ENCODE measurements at regions not wholly inside any gene's neighbourhood (a gene's known extent, or its start where the extent isn't known, plus 50 kb on each side); places are given as distances from the start of the nearest gene placed in this dataset.

DNA sequence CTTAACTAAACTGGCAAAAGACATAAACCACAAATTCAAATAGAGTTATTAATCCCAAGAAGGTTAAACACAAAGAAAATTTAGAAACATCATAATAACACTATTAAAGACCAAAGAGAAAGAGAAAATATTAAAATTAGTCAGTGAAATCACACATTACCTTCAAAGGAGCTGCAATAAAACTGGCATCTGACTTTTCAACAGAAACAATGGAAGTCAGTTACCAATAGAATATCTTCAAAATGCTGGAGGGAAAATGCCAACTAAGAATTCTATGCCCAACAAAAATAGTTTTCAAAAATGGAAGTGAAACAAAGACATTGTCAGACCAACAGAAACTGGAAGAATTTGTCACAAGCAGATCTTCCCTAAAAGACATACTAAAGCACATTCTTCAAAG is 68.7 kb upstream of the RNF7 start:
- no peaks in the 10 kb centered on the region for H3K4me1 Mint-ChIP-seq (ENCODE audit: low read depth)
- H3K27ac Mint-ChIP-seq: no peak overlapping the region
- peaks cover 3% of the 10 kb centered on the region for H3K36me3 Mint-ChIP-seq (ENCODE audit: low read depth)
- H3K4me3 Mint-ChIP-seq: no peak overlapping the region
- peaks cover 9% of the 10 kb centered on the region for H3K27me3 Mint-ChIP-seq
- peaks cover 11% of the 10 kb centered on the region for H3K9me3 Mint-ChIP-seq

DNA sequence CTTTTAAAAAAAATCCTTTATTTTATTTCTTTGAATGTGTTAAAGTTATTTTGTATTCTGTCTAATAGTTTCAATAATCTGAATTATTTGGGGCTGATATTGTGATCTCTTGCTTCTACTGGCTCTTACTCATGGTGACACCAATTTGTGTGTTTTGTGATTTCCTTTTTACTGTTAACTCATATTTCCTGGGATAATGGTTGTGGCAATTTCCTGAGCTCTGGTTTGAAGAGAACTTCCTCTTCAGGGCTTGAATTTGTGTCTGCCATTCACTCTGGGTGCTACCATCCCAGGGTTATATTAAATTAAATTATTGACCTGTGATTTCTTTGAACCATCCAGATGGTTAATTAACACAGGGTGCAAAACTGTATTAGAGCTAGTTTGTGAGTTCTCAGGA is 60.4 kb upstream of the RNF7 start:
- Mint-ChIP-seq H3K36me3 (ENCODE audit: low read depth) (no peaks in the 10 kb centered on the region), H3K27ac (no peak overlapping the region), H3K4me3 (no peak overlapping the region), H3K27me3 (peaks cover 11% of the 10 kb centered on the region), H3K4me1 (ENCODE audit: low read depth) (peaks cover 16% of the 10 kb centered on the region), H3K9me3 (peaks cover 7% of the 10 kb centered on the region)

GRCh38 chr3:141680620-141681389 is 57.3 kb upstream of the RNF7 start:
- Mint-ChIP-seq H3K9me3 (peaks cover 4% of the 10 kb centered on the region), H3K4me3 (no peak overlapping the region), H3K36me3 (ENCODE audit: low read depth) (no peaks in the 10 kb centered on the region), H3K4me1 (ENCODE audit: low read depth) (peaks cover 16% of the 10 kb centered on the region), H3K27me3 (peaks cover 3% of the 10 kb centered on the region), H3K27ac (no peak overlapping the region)

GRCh38 chr3:141681390-141681780 is 56.7 kb upstream of the RNF7 start:
- Mint-ChIP-seq H3K9me3 (peaks cover 4% of the 10 kb centered on the region), H3K27ac (no peak overlapping the region), H3K27me3 (peaks cover 2% of the 10 kb centered on the region), H3K4me3 (no peak overlapping the region), H3K4me1 (ENCODE audit: low read depth) (peaks cover 21% of the 10 kb centered on the region), H3K36me3 (ENCODE audit: low read depth) (no peaks in the 10 kb centered on the region)

DNA sequence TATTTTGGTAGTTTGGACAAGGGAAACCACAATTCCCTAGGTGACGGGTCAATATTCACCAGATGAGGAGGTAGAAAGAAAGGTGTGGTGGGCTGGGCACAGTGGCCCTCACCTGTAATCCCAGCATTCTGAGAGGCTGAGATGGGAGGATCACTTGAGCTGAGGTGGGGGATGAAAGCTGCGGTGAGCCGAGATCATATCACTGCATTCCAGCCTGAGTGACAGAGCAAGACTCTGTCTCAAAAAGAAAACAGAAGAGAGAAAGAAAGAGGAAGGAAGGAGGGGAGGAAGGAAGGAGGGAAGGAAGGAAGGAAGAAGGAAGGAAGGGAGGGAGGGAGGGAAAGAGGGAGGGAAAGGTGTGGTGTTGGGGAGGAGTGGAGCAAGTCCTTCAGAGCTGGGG is 56.1 kb upstream of the RNF7 start:
- H3K27me3 Mint-ChIP-seq: no peaks in the 10 kb centered on the region
- peaks cover 26% of the 10 kb centered on the region for H3K4me1 Mint-ChIP-seq (ENCODE audit: low read depth)
- no peaks in the 10 kb centered on the region for H3K36me3 Mint-ChIP-seq (ENCODE audit: low read depth)
- peaks cover 4% of the 10 kb centered on the region for H3K9me3 Mint-ChIP-seq
- H3K4me3 Mint-ChIP-seq: no peak overlapping the region
- H3K27ac Mint-ChIP-seq: no peak overlapping the region

DNA sequence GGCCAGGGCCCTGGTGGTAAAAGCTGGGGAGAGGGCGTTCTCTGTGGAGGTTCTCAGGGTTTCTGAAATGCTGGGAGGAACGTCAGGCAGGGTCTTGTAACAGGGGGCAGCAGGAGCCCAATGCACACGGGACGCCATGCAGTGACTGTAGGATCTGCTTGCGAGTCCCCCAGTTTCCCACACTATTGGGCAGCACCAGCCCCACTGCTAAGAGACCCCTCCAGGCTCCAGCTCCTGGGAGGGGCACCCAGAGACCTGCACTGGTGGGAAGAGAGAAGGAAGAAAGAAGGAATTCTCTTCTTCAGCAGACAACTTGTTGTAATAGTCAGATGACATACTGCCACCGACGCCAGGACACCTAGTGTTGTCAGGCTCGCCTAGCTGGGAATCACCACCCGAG is 55.2 kb upstream of the RNF7 start:
- peaks cover 4% of the 10 kb centered on the region for H3K9me3 Mint-ChIP-seq
- H3K4me3 Mint-ChIP-seq: no peak overlapping the region
- no peaks in the 10 kb centered on the region for H3K27me3 Mint-ChIP-seq
- no peaks in the 10 kb centered on the region for H3K36me3 Mint-ChIP-seq (ENCODE audit: low read depth)
- H3K27ac Mint-ChIP-seq: no peak overlapping the region
- H3K4me1 Mint-ChIP-seq (ENCODE audit: low read depth): peaks cover 29% of the 10 kb centered on the region

DNA sequence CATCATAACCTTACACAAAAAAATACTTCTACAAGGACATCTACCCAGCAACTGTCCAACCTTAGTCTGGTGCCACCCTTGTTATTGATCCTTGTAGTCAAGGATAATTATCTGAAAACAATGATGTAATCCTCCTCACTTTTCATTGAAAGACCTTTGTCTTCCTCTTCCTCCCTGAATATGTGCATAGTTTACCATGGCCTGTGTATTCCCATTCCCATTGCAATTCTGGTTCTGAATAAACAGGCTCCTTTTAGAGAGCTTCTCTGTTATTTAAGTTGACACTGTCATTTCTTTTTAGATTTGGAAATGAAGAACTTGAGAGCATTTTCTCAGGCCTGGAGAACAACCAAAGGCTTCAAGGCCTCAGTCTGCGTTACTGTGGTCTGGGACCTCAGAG is 53.3 kb upstream of the RNF7 start:
- H3K36me3 Mint-ChIP-seq (ENCODE audit: low read depth): no peaks in the 10 kb centered on the region
- H3K9me3 Mint-ChIP-seq: peaks cover 1% of the 10 kb centered on the region
- peaks cover 29% of the 10 kb centered on the region for H3K4me1 Mint-ChIP-seq (ENCODE audit: low read depth)
- H3K4me3 Mint-ChIP-seq: no peak overlapping the region
- no peaks in the 10 kb centered on the region for H3K27me3 Mint-ChIP-seq
- H3K27ac Mint-ChIP-seq: no peak overlapping the region

DNA sequence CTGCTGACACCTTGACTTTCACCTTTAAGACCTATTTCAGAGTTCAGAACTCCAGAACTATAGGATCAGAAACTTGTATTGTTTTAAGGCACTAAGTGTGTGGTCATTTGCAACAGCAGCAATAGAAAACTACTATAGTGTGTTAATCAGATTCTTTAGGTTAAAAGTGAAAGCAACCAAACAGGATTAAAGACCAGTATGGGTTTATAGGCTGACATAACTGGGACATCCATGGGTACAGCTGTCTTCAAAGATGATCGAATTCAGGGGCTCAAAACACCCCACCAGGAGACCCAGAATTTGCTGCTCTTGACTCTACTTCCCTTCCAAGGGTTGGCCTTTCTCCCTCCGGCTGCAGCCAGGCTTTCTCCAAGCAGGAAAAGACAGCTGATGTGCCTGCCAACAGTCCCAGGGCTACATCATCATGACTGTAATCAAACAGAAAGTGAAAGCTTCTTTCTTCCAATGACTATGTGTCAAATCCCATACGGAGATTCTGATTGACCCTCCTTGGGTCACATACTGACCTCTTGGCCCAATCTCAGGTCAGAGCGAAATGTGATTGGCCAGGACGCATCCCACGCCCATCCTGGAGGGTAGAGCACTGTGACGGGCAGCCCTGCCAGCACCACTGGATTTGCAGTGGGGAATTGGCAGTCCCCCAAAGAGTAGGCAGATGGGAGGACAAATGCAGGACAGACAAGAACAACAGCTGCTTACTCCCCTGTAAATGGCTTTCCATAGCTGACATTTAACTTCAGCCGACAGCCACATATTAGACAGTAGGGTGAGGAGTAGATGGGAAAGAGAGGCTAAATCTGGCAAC is 51.4 kb upstream of the RNF7 start:
- Mint-ChIP-seq H3K9me3 (no peaks in the 10 kb centered on the region), H3K4me1 (ENCODE audit: low read depth) (peaks cover 17% of the 10 kb centered on the region), H3K27ac (peak overlapping the region; percentile 27), H3K4me3 (peak overlapping the region; percentile 76), H3K27me3 (no peaks in the 10 kb centered on the region), H3K36me3 (ENCODE audit: low read depth) (no peaks in the 10 kb centered on the region)
